ENCODE measurements at regions not wholly inside any gene's neighbourhood (a gene's known extent, or its start where the extent isn't known, plus 50 kb on each side); places are given as distances from the start of the nearest gene placed in this dataset.

GRCh38 chr1:34611571-34611970 is 143.3 kb upstream of the GJB5 start:
- no peak for DNase-seq
- ATAC-seq: no peak

- ATAC-seq (no peak), DNase-seq (no peak)
These were observed 142.6 kb upstream of the GJB5 start for GRCh38 chr1:34612091-34612827.

GRCh38 chr1:34617321-34618118 is 137.3 kb upstream of the GJB5 start:
- DNase-seq: no peak
- no peak for ATAC-seq

GRCh38 chr1:34618381-34618780 is 136.5 kb upstream of the GJB5 start:
- no peak for DNase-seq
- ATAC-seq: no peak

- ATAC-seq: no peak
- DNase-seq: no peak
These were observed 135.6 kb upstream of the GJB5 start for GRCh38 chr1:34619256-34619655.

GRCh38 chr1:34621916-34622315 is 132.9 kb upstream of the GJB5 start:
- DNase-seq (no peak), ATAC-seq (no peak)

- no peak for ATAC-seq
- no peak for DNase-seq
These were observed 129.3 kb upstream of the GJB5 start for GRCh38 chr1:34625521-34626015.

- DNase-seq (no peak), ATAC-seq (peak; percentile 19)
These were observed 127.2 kb upstream of the GJB5 start for GRCh38 chr1:34627465-34628240.

- DNase-seq: no peak
- no peak for ATAC-seq
These were observed 123.7 kb upstream of the GJB5 start for GRCh38 chr1:34631126-34631525.

- no peak for ATAC-seq
- no peak for DNase-seq
These were observed 115.1 kb upstream of the GJB5 start for GRCh38 chr1:34639701-34640100.

GRCh38 chr1:34640654-34641401 is 114.0 kb upstream of the GJB5 start:
- DNase-seq: no peak
- ATAC-seq: no peak

GRCh38 chr1:34642679-34643078 is 112.2 kb upstream of the GJB5 start:
- no peak for ATAC-seq
- DNase-seq: no peak

- ATAC-seq (no peak), DNase-seq (no peak)
These were observed 109.6 kb upstream of the GJB5 start for GRCh38 chr1:34645109-34645688.

GRCh38 chr1:34645919-34646318 is 108.9 kb upstream of the GJB5 start:
- no peak for DNase-seq
- no peak for ATAC-seq

- ATAC-seq: no peak
- DNase-seq: no peak
These were observed 106.3 kb upstream of the GJB5 start for GRCh38 chr1:34648501-34648900.

- no peak for DNase-seq
- ATAC-seq: no peak
These were observed 104.8 kb upstream of the GJB5 start for GRCh38 chr1:34650090-34650489.

- ATAC-seq: no peak
- DNase-seq: no peak
These were observed 104.0 kb upstream of the GJB5 start for GRCh38 chr1:34650800-34651199.

- DNase-seq (no peak), ATAC-seq (no peak)
These were observed 101.7 kb upstream of the GJB5 start for GRCh38 chr1:34653110-34653509.

- ATAC-seq (no peak), DNase-seq (no peak)
These were observed 99.5 kb upstream of the GJB5 start for GRCh38 chr1:34655206-34655874.

GRCh38 chr1:34655875-34656240 is 99.0 kb upstream of the GJB5 start:
- no peak for ATAC-seq
- no peak for DNase-seq

- ATAC-seq: no peak
- no peak for DNase-seq
These were observed 98.5 kb upstream of the GJB5 start for GRCh38 chr1:34656299-34656698.

All from stimulated activated naive CD8-positive, alpha-beta T cell treated with anti-CD3 and anti-CD28 coated beads, Interleukin-15, Interleukin-2, amounts not matched to agents 100 U/mL and 50 U/mL, for 24 hours (primary cell).